ENCODE measurements at regions not wholly inside any gene's neighbourhood (a gene's known extent, or its start where the extent isn't known, plus 50 kb on each side); places are given as distances from the start of the nearest gene placed in this dataset.
A peak's percentile ranks its signal among the peaks of the same experiment; 100 is the strongest.

DNA sequence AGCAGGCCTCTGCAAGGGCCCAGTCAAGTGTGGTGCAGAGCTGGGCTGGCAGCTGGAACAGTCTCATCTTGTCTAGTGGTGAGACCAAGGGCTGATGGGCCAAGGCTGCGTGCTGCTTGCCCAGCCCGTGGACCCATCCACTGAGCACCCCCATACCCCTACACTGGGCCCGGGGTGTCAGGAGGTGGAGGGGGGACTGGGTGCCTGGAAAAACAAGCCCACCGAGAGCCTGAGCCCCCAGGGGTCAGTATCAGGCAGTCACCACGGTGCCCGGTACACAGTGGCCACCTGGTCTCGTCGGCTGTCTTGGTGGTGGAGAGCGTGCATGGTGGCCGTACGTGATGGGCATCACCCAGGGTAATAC lies 238.3 kb downstream of the SEC14L1 start:
- no peak for DNase-seq (ENCODE audit: low read depth)

GRCh38 chr17:77379832-77380231 lies 239.1 kb downstream of the SEC14L1 start:
- DNase-seq (ENCODE audit: low read depth): no peak

DNA sequence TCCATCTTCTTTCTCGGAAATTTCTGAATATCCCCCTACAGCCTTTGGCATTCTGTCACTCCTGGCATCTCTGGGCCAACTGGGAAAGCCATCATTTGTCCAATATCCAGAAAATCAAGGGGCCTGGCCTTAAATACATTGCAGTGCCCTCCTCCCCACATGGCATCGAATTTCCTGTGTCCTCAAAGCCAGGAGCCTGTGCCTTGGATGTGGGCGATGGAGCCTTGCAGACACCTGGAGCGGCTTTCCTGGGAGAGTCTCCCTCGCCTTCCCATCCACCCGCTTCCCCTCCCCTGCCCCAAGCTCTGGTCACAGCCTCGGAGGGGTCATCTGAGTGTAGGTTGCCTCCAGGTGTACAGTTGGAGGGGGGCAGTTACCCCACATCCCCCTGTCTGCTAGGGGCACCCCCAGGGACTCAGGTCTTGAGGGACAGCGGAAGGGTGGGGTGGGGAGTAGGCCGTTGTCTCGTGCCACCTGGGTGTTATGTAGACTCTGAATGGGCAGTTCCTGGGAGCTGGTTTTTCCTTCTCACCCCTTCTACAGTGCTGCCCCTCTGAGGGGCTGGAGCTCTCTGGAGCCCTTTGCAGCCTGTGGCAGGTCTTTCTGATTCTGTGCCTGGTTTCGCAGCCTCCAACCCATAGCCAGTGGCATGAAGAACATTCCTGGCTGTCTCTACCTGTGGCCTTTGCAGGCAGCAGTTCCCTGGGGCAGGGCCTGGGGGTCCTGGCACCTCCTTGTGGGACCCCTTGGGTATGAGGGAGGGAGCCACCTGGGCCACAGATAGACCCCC lies 239.8 kb downstream of the SEC14L1 start:
- no peak for DNase-seq (ENCODE audit: low read depth)

- DNase-seq (ENCODE audit: low read depth): no peak
Measured at GRCh38 chr17:77381185-77381700, 240.5 kb downstream of the SEC14L1 start.

GRCh38 chr17:77381731-77382130 lies 241.0 kb downstream of the SEC14L1 start:
- no peak for DNase-seq (ENCODE audit: low read depth)

DNA sequence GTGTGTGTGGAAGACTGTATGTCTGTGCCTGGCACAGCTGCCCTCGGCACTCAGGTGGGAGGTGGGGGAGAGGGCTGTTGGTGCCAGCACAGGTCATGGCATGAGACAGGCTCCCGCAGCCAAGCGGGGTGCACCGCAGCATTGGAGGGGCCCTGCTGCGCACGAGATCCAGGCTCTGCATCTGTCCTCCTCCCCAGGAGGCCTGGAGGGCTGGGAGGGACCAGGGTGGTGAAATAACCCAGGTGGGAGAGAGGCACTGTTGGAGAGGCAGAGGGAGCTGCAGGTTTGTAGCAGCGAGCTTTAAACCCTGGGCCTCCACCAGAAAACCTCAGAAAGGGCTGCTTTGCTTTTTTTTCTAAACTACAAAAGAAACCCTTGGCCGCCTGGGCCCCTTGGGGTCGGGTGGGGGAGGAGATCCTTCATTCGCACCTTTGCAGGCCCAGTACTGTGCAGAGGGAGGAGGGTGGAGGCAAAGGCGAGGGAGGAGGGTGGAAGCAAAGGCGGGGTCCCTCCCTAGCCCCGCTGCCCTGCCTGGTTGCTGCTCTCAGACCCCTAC lies 241.7 kb downstream of the SEC14L1 start:
- no peak for DNase-seq (ENCODE audit: low read depth)

DNA sequence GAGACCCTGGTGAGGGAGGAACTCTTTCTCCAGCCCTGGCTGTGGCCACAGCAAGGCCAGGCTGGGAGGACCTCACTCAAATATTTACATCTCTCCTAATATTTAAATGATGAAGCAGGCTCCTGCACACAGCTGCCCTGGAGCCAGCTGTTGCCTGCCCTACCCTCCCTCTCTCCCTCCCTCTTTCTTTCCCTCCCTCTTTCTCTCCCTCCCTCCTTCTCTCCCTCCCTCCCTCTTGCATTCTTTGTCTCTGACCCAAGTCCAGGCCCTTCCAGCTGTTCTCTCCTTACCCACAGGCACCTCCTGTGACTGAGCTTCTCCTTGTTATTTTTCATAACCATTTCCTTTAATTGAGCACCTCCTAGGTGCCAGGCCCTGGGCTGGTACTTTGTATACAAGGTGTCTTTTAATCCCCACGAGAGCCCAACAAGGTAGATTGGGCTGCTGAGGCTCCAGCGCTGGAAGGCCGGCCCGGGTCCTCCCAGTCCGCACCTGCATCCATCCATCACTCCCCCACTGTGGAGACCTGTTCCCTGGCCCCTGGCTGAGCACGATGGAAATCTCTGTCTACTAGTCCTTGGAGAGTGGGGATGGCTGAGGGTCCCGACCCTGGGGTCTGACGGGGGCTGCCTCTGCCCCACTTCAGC lies 242.3 kb downstream of the SEC14L1 start:
- DNase-seq (ENCODE audit: low read depth): no peak

DNA sequence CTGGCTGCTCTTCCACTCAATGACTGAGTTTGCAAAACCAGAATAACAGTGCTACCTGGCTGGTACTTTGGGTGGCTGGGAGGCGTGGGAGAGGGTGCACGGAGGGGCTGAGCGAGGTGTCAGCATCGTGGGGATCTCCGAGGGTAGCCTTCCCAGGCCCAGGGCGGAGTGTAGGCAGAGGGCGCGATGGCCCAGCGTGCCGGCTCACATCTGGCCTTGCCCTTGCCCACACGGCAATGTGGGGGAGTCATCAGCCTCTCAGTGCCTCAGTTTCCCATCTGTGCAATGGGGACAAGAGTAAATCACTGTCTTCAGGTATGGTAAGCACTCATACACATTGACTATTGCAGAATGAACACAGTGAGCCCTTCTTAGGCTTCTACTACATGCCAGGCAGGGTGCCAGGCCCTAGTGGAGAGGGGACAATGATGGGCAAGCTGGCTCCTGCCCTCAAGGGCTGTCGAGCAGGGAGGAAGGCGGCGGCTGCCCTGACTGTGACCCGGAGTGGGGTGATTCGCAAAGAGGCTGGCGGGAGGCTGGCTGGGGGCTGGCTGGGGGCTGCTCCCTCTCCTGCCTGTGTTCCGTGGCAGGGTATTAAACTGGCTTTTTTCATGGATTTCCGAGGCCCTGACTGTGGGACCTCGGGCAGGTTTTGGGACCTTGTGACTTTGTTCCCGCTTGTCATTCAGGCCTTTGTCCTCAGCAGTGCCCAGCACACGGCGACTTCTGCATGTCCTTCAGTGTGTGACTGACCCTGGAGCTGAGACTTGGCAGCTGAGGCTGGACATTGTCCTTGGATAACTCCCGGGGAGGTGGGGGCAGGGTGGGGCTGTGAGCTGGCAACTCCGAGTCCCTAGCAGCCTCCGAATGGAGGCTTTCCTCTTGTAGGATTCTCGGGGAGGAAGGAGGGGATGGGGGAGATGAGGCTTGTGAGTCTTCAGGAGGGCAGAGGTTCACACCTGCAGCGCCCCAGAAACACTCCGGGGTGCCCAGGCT lies 243.1 kb downstream of the SEC14L1 start:
- no peak for DNase-seq (ENCODE audit: low read depth)

DNA sequence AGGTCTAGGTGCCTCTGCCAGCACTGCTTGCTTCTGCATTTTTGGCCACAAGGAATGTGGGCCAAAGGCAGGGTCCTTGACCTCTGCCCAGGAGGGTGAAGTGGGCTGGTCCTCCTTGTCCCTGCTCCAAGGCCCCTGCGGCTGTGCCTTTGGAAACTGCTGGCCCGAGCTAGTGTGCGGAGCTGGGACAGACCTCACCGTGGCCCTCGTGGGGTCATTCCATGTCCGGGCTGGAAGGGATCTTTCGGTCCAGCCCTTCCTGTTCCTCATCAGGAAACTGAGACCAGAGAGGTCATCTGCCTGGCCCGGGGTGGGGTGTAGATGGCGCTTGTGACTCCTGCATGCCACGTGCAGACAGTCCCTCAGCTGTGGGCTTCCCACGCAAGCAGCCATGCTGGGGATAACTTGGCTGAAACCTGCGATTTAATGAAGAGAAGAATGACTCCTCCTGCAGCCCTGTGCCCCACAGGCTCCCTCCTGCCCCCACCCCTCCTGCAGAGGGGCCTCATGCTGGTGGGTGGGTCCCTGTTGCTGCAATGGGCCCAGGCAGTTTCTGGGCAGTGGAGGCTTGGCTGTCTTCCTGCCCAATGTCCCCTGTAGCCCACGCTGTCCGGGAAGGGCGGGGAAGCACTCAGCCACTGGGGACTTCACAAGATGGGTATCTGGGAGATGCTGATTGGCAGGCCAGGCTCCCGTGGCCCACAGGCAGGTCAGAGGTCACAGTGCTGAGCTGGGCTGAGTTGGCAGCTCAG lies 245.2 kb downstream of the SEC14L1 start:
- no peak for DNase-seq (ENCODE audit: low read depth)

DNA sequence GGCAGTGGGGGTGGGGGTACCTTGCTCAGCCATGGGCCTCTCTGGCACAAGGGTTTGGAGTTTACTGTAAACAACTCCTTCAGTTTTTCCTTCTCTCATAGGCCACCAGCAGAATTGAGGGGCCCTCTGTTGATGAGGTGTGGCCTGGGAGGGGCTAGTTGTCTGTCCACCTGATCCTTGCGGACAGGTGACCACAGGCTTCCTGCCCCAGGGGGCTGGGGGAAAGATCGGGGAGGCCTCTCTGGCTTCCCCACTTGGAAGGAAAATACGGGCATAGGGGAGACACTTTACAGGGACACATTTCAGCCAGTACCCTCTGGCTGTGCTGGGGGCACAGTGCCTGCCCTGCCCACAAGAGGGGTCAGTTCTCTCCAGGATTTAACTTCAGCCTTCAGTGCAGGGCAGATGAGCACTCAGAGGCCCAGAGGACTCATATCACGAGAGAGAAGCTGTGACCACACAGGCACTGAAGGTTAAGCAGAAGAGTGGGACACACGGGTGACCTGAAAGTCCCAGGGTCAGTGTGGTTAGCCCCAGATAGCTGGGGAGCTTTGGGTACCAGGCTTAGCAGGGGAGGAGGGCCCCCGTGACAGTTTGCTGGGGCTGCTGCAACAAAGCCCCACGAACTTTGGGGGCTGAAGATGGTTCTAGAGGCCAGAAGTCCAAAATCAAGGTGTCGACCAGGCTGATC lies 245.9 kb downstream of the SEC14L1 start:
- DNase-seq (ENCODE audit: low read depth): no peak

GRCh38 chr17:77387891-77388290 lies 247.1 kb downstream of the SEC14L1 start:
- no peak for DNase-seq (ENCODE audit: low read depth)

DNA sequence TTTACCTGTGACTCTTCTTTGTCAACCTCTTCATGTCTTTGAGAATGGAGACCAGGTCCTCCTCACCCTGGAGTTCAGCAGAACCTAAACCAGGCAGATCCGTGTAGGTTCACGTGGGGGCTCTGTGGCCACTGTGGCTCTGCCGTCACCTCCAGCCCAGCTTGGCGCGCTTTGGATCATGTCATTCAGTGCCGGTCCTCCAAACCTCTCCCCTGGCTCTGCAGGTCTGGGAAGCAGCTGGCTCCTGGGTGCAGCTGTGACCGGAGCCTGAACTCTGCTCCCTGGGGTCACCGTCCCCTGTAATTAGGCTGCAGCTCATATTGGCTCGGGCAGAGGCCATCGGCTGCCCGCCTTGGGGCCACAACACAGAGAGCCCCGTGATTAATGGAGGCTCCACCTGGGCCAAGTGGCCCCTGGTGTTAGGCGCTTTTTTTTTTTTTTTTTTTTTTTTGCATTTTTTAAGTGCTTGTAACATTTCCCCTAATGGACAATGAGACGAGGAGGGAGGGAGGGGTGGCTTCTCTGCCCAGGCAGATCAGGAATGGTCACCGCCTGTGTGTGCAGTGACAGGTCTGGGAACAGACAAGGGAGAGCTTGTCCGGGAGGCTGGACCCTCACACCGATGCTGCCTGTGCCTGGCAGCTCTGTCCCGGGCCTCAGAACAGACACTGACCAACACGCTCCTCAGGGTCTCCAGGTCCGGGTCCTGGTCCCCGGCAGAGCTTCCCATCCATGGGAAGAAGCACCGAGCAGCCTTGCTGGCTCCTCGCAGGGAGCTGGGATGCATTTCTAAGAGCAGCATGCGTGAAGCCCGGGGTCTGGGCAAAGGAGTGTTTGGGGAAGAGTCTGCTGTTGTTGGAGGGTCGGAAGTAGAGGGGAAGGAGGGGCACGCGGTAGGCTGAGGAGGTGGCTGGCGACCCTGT lies 247.9 kb downstream of the SEC14L1 start:
- DNase-seq (ENCODE audit: low read depth): no peak

DNA sequence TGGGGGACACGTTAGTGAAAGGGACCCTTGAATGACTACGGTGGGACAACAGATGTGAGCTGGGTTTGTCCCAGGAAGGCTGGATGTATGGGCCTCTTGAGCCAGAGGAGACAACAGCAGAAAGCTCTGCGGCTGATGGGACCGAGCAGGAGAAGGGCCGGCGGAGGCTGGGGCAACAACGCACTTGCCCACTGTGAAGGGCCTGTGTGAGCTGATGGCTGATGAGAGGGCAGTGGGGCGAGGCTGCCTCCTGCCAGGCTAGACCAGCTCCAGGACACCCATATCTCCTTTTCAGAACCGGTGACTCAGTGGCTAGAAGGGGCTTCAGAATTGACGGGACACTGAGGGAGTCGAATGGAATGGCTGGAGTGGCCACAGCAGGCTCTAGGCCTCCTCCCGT lies 250.1 kb downstream of the SEC14L1 start:
- no peak for DNase-seq (ENCODE audit: low read depth)

- DNase-seq (ENCODE audit: low read depth): peak; percentile 74
Measured at GRCh38 chr17:77391668-77392375, 251.1 kb downstream of the SEC14L1 start.

DNA sequence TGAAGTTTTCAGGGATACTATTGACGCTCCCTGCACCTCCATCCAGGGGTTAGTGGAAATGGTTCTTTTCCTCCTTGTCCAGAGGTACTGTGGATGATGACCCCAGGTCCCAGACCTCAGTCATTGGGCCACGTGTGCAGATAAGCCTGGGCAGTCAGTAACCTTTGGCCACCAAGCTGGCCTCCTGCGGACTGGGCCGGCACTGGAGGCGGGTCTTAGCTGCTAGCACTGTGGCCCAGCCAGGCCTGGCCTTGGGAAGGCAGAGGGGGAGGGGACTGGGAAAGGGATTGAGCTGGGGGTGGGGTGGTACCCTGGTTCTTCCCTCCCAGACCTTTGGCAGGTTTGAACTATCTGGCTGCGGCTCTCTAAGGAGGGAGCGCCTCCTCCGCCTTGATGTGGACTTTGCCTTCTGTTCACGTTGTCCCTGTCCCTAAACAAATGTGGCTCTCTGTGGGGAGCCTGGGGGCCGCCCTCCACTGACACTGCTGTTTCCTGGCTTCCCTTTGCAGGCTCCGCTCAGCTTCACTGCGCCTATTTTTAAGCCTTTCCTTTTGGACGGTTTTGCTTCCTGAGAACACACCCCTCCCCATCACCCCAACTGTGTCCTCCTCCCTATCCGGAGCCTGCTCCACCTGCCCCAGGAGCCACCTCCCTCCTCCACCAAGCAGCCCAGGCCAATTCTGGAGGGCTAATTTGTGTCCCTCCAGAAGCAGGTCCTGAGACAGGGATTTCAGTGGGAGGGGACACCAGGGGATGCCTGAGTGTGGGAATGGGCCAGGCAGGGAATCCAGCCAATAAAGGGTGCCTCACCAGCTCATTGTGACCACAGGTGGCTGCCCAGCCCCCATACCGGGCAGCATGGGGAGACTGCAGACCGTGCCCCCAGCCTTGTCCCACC lies 251.9 kb downstream of the SEC14L1 start:
- no peak for DNase-seq (ENCODE audit: low read depth)

GRCh38 chr17:77393274-77393600 lies 252.5 kb downstream of the SEC14L1 start:
- DNase-seq (ENCODE audit: low read depth): no peak

DNA sequence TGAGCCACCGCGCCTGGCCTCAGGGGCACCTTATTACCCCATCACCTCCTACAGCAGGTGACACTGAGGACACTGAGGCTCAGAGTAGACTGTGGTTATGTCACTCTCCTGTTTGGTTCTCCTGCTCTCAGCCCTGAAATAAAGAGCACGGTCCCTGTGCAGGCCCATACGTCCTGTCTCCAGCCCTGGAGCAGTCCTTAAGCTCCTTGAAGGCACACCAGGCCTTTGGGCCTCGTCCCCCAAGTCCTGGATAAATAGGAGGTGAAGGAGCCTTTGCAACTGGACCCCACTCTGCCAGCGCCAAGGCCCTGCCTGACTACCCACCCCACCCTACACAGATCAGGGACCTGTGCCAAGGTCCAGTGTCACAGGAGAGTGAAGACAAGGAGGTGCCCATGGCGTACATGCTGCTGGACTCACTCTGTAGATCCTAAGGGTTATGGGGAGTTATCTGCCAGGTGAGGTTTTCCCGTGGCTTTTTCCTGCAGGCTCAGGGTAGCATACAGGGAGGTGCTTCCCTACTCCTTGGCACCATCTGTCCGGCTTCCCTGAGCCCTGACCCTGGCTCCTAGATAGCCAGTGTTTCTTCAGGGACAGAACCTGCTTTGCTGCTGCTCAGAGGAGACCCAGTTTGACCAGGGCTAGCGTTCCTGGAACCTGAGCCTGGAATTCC lies 253.2 kb downstream of the SEC14L1 start:
- DNase-seq (ENCODE audit: low read depth): no peak

Data from HS-5 (cell line).